Nephron progenitor cell (in vitro differentiated cells): ENCODE measurements at regions not wholly inside any gene's neighbourhood (a gene's known extent, or its start where the extent isn't known, plus 50 kb on each side); places are given as distances from the start of the nearest gene placed in this dataset.

Source experiments
- DNase-seq: peaks from one replicate; pipeline ENCODE4 v3.0.0; 2021
- H3K27ac Mint-ChIP-seq: 2 replicates; pipeline ENCODE4 v1.8.0; 2021; ENCODE audit warnings: mild to moderate bottlenecking, moderate library complexity, mixed read lengths
- H3K27me3 Mint-ChIP-seq: 2 replicates; pipeline ENCODE4 v1.8.0; 2021; ENCODE audit warnings: mild to moderate bottlenecking, low read depth, mixed read lengths; ENCODE audit not compliant: poor library complexity
- H3K36me3 Mint-ChIP-seq: 2 replicates; pipeline ENCODE4 v1.8.0; 2021; ENCODE audit warnings: low read depth, mixed read lengths
- H3K4me1 Mint-ChIP-seq: 2 replicates; pipeline ENCODE4 v1.8.0; 2021; ENCODE audit warnings: mixed read lengths
- H3K4me3 Mint-ChIP-seq: 2 replicates; pipeline ENCODE4 v1.8.0; 2021; ENCODE audit warnings: mild to moderate bottlenecking, moderate library complexity, mixed read lengths
- H3K9me3 Mint-ChIP-seq: 2 replicates; pipeline ENCODE4 v1.8.0; 2021; ENCODE audit warnings: mild to moderate bottlenecking, moderate library complexity, mixed read lengths
- CTCF ChIP-seq: fragments of 200-600 bp; sonication (generic); IDR thresholded peaks from 2 replicates; pipeline ENCODE4 v1.5.0; 2021; ENCODE audit warnings: antibody characterized with exemption

- H3K4me3 Mint-ChIP-seq: no peak overlapping the region
- H3K27me3 Mint-ChIP-seq: peaks cover 3% of the 10 kb centered on the region
- H3K36me3 Mint-ChIP-seq: no peaks in the 10 kb centered on the region
- peaks cover 9% of the 10 kb centered on the region for H3K9me3 Mint-ChIP-seq
- no peak overlapping the region for H3K27ac Mint-ChIP-seq
- no peak for TF ChIP-seq CTCF
- no peak for DNase-seq
- H3K4me1 Mint-ChIP-seq: peaks cover 11% of the 10 kb centered on the region
Measured at GRCh38 chr6:85275338-85275985, 174.4 kb upstream of the NT5E start.

- no peak for DNase-seq
- Mint-ChIP-seq H3K27ac (no peak overlapping the region), H3K4me3 (no peak overlapping the region), H3K4me1 (peaks cover 11% of the 10 kb centered on the region), H3K36me3 (no peaks in the 10 kb centered on the region), H3K27me3 (no peaks in the 10 kb centered on the region), H3K9me3 (peaks cover 10% of the 10 kb centered on the region)
- TF ChIP-seq CTCF: no peak
Measured at GRCh38 chr6:85273870-85274269, 176.0 kb upstream of the NT5E start.

GRCh38 chr6:85273046-85273445 is 176.8 kb upstream of the NT5E start:
- no peak for DNase-seq
- Mint-ChIP-seq H3K4me3 (no peak overlapping the region), H3K27me3 (peaks cover 3% of the 10 kb centered on the region), H3K9me3 (peaks cover 10% of the 10 kb centered on the region), H3K4me1 (peaks cover 11% of the 10 kb centered on the region), H3K27ac (no peak overlapping the region), H3K36me3 (no peaks in the 10 kb centered on the region)
- TF ChIP-seq CTCF: no peak

GRCh38 chr6:85272592-85272991 is 177.3 kb upstream of the NT5E start:
- H3K4me1 Mint-ChIP-seq: peaks cover 11% of the 10 kb centered on the region
- H3K27me3 Mint-ChIP-seq: peaks cover 4% of the 10 kb centered on the region
- no peak for DNase-seq
- H3K36me3 Mint-ChIP-seq: no peaks in the 10 kb centered on the region
- H3K4me3 Mint-ChIP-seq: no peak overlapping the region
- H3K9me3 Mint-ChIP-seq: peaks cover 10% of the 10 kb centered on the region
- H3K27ac Mint-ChIP-seq: no peak overlapping the region
- no peak for TF ChIP-seq CTCF

GRCh38 chr6:85262621-85263020 is 187.3 kb upstream of the NT5E start:
- H3K36me3 Mint-ChIP-seq: no peaks in the 10 kb centered on the region
- no peak overlapping the region for H3K4me3 Mint-ChIP-seq
- H3K9me3 Mint-ChIP-seq: peaks cover 3% of the 10 kb centered on the region
- peaks cover 18% of the 10 kb centered on the region for H3K4me1 Mint-ChIP-seq
- no peak for DNase-seq
- peaks cover 7% of the 10 kb centered on the region for H3K27me3 Mint-ChIP-seq
- no peak for TF ChIP-seq CTCF
- H3K27ac Mint-ChIP-seq: no peak overlapping the region

GRCh38 chr6:85261271-85261670 is 188.6 kb upstream of the NT5E start:
- Mint-ChIP-seq H3K27ac (peak overlapping the region; percentile 8), H3K36me3 (no peaks in the 10 kb centered on the region), H3K4me3 (no peak overlapping the region), H3K9me3 (peaks cover 3% of the 10 kb centered on the region), H3K27me3 (peaks cover 5% of the 10 kb centered on the region), H3K4me1 (peaks cover 23% of the 10 kb centered on the region)
- TF ChIP-seq CTCF: no peak
- no peak for DNase-seq
